GM12891 (cell line): ENCODE measurements at regions not wholly inside any gene's neighbourhood (a gene's known extent, or its start where the extent isn't known, plus 50 kb on each side); places are given as distances from the start of the nearest gene placed in this dataset.

Experiments
- PAX5 ChIP-seq: IDR thresholded peaks from 2 replicates; pipeline ENCODE4 v1.6.1; 2011; ENCODE audit warnings: low read length, moderate library complexity, mild to moderate bottlenecking; ENCODE audit not compliant: insufficient read depth, severe bottlenecking
- POLR2A ChIP-seq: IDR thresholded peaks from 2 replicates; pipeline ENCODE4 v1.6.1; 2011; ENCODE audit warnings: low read depth, low read length, control low read depth
- POLR2AphosphoS5 ChIP-seq: IDR thresholded peaks from 2 replicates; pipeline ENCODE4 v1.6.1; 2011; ENCODE audit warnings: low read depth, low read length, control low read depth
- POU2F2 ChIP-seq: IDR thresholded peaks from 2 replicates; pipeline ENCODE4 v1.6.1; 2011; ENCODE audit warnings: low read depth, mild to moderate bottlenecking, control low read depth, low read length, moderate library complexity
- SPI1 ChIP-seq: IDR thresholded peaks from 2 replicates; pipeline ENCODE4 v1.6.1; 2011; ENCODE audit warnings: low read depth, low read length, control low read depth
- TAF1 ChIP-seq: IDR thresholded peaks from 2 replicates; pipeline ENCODE4 v1.6.1; 2011; ENCODE audit warnings: low read depth, low read length, control low read depth

DNA sequence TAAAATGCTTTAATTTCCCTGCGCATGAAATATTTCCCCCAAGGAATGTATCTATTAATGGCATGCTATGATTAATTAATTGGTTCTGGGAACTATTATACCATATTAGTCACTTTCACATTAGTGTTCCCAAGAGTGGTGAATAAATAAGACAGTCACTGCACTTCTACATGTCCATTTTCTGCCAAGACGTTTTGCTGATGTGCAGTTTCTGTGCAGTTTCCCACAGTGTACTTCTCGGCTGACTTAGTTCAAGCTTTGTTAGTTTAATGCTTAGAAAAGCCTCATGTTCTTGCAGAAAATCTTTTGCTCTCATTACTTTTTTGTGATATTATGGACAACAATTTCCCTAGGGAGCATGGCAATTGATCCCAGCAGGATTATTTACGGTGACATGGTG is 1014.5 kb downstream of the BRINP3 start:
- no peak for TF ChIP-seq POLR2A
- no peak for TF ChIP-seq POLR2AphosphoS5
- no peak for TF ChIP-seq TAF1
- TF ChIP-seq PAX5: no peak
- no peak for TF ChIP-seq SPI1
- no peak for TF ChIP-seq POU2F2
